ENCODE measurements at regions not wholly inside any gene's neighbourhood (a gene's known extent, or its start where the extent isn't known, plus 50 kb on each side); places are given as distances from the start of the nearest gene placed in this dataset.

- TF ChIP-seq POLR2AphosphoS5 (IDR thresholded peaks at IDR 0.05; ENCODE audit: borderline replicate concordance, low read depth, low read length) (no peak), EZH2 (IDR thresholded peaks at IDR 0.05) (no peak), FOXP2 (optimal IDR thresholded peaks at IDR 0.05; ENCODE audit: control extremely low read depth, extremely low read length, insufficient read depth) (no peak)
These were observed 573.0 kb downstream of the KCTD8 start for GRCh38 chr4:43875655-43876054.

All from SK-N-MC (cell line).